ENCODE measurements at regions not wholly inside any gene's neighbourhood (a gene's known extent, or its start where the extent isn't known, plus 50 kb on each side); places are given as distances from the start of the nearest gene placed in this dataset.

DNA sequence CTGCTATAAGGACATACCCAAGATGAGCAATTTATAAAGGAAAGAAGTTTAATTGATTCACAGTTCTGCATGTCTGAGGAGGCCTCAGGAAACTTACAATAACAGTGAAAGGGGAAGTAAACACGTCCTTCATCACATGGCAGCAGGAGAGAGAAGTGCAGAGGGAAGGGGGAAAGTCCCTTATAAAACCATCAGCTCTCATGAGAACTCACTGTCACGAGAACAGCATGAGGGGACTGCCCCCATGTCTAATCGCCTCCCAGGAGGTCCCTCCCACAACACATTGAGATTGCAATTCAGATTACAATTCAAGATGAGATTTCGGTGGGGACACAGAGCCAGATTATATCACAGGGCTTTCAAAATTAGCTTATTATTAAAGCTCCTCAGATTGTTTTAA lies 209.5 kb upstream of the PPP3CA start:
- TF ChIP-seq, protein P1, sequence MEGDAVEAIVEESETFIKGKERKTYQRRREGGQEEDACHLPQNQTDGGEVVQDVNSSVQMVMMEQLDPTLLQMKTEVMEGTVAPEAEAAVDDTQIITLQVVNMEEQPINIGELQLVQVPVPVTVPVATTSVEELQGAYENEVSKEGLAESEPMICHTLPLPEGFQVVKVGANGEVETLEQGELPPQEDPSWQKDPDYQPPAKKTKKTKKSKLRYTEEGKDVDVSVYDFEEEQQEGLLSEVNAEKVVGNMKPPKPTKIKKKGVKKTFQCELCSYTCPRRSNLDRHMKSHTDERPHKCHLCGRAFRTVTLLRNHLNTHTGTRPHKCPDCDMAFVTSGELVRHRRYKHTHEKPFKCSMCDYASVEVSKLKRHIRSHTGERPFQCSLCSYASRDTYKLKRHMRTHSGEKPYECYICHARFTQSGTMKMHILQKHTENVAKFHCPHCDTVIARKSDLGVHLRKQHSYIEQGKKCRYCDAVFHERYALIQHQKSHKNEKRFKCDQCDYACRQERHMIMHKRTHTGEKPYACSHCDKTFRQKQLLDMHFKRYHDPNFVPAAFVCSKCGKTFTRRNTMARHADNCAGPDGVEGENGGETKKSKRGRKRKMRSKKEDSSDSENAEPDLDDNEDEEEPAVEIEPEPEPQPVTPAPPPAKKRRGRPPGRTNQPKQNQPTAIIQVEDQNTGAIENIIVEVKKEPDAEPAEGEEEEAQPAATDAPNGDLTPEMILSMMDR (IDR thresholded peaks at IDR 0.05) = no peak
- H3K4me1 ChIP-seq = no peaks in the 10 kb centered on the region

DNA sequence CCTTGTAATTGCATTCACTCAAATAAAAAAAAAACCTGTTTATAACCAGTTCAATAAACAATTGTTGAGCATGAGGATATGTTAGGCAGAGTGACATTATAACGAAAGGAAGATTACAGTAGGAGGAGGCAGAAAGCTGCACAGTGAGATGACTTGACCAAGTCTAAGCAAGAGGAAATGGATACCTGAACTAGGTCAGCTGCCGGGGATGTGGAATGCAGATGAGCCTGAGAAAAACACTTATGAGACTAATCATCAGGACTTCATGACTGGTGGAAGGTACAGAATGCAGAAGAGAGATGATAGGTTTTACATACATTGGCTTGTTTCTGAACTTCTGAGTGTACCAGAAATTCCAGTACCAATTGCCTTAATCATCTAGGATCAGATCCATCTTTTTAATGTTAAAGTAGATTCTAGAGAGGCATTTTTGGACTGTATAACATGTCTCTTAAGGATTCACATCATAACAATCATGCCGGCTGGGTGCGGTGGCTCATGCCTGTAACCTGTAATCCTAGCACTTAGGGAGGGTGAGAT lies 208.1 kb upstream of the PPP3CA start:
- TF ChIP-seq, protein P1 (IDR thresholded peaks at IDR 0.05) = no peak
- no peak for DNase-seq (ENCODE audit: low spot score in 2 of 2)
- H3K27ac ChIP-seq = no peak overlapping the region
- intact Hi-C loops (cut with DNase I) = no loop called here
- H3K9me3 ChIP-seq = peaks cover 0 to 6% of the 10 kb centered on the region in 2 donors
- H3K4me3 ChIP-seq = no peak overlapping the region
- no peaks in the 10 kb centered on the region for H3K36me3 ChIP-seq
- H3K4me1 ChIP-seq = no peaks in the 10 kb centered on the region
- no peaks in the 10 kb centered on the region for H3K27me3 ChIP-seq

More for the DNA sequence above, 209.5 kb upstream of the PPP3CA start:
- no peak overlapping the region for H3K4me3 ChIP-seq
- peaks cover 0 to 6% of the 10 kb centered on the region in 2 donors for H3K9me3 ChIP-seq
- DNase-seq (ENCODE audit: low spot score in 2 of 2) = no peak
- H3K27ac ChIP-seq = no peak overlapping the region
- H3K36me3 ChIP-seq = no peaks in the 10 kb centered on the region
- H3K27me3 ChIP-seq = no peaks in the 10 kb centered on the region
- intact Hi-C loops (cut with DNase I) = no loop called here

DNA sequence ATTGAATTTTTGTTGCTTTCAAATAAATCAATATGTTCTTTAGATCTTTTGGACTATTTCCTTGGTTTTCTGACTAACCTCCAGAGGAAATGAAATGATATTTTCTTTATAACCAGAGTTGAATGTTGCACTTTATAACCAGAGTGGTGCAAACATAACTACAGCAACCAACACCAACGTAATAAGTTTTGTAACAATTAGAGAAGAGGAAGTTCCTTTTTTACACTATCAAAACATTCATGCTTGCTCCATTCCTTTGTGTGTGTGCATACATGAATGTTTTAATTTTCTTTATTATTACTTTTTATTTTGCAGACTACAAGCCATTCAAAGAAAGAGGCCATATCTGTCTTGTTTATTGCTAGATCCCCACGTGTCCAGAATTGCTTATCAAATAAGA lies 193.0 kb upstream of the PPP3CA start:
- TF ChIP-seq, protein P1 (IDR thresholded peaks at IDR 0.05) = no peak

DNA sequence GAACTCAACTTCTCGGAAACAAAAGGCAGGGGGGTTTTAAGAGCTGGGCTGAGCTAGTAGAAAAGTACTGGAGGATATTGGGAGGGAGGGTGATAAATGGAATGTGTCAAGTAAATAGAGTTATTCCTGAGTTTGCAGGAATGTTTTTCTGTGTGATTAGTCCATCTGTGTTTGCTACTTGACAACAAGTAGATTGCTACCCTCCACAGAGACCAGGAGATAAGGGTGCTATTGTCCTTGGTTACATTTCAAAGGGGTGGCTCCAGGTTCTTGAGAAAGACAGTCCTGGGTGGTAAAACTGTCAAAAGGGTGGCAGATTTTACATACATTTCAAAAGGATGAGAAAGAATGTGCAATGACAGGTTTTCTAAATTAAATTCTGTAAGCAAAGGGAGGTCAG lies 181.2 kb upstream of the PPP3CA start:
- H3K27me3 ChIP-seq = no peaks in the 10 kb centered on the region
- DNase-seq (ENCODE audit: low spot score in 2 of 2) = no peak
- H3K9me3 ChIP-seq = no peaks in the 10 kb centered on the region
- no peak overlapping the region for H3K4me3 ChIP-seq
- no peak overlapping the region for H3K27ac ChIP-seq
- intact Hi-C loops (cut with DNase I) = no loop called here
- H3K4me1 ChIP-seq = no peaks in the 10 kb centered on the region
- TF ChIP-seq, protein P1 (IDR thresholded peaks at IDR 0.05) = no peak
- no peaks in the 10 kb centered on the region for H3K36me3 ChIP-seq

More for the DNA sequence above, 193.0 kb upstream of the PPP3CA start:
- no peak overlapping the region for H3K4me3 ChIP-seq
- no peaks in the 10 kb centered on the region for H3K27me3 ChIP-seq
- intact Hi-C loops (cut with DNase I) = no loop called here
- H3K27ac ChIP-seq = no peak overlapping the region
- H3K36me3 ChIP-seq = no peaks in the 10 kb centered on the region
- DNase-seq (ENCODE audit: low spot score in 2 of 2) = no peak
- no peaks in the 10 kb centered on the region for H3K9me3 ChIP-seq
- no peaks in the 10 kb centered on the region for H3K4me1 ChIP-seq

DNA sequence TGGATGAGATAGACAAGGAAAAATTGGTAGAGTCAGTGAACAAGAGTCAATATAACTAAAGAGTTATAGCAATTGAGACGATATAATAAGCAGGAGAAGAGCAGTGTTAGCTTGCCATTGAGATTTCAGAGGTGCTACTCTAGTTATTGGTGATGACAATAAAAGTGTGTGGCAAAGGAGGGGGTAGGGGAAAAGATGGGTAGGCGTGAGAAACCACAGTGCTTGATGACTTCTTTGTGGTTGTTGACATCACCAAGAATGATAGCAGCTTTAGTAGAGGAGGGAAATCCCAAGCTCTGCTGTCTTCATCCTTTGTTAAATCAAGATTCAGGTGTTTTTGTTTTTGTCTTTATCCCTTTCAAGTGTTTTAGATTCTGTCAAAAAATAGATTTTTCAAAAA lies 179.9 kb upstream of the PPP3CA start:
- DNase-seq (ENCODE audit: low spot score in 2 of 2) = no peak
- H3K4me1 ChIP-seq = no peaks in the 10 kb centered on the region
- H3K27me3 ChIP-seq = no peaks in the 10 kb centered on the region
- no peak overlapping the region for H3K27ac ChIP-seq
- H3K4me3 ChIP-seq = no peak overlapping the region
- intact Hi-C loops (cut with DNase I) = no loop called here
- TF ChIP-seq, protein P1 (IDR thresholded peaks at IDR 0.05) = no peak
- no peaks in the 10 kb centered on the region for H3K9me3 ChIP-seq
- H3K36me3 ChIP-seq = no peaks in the 10 kb centered on the region

DNA sequence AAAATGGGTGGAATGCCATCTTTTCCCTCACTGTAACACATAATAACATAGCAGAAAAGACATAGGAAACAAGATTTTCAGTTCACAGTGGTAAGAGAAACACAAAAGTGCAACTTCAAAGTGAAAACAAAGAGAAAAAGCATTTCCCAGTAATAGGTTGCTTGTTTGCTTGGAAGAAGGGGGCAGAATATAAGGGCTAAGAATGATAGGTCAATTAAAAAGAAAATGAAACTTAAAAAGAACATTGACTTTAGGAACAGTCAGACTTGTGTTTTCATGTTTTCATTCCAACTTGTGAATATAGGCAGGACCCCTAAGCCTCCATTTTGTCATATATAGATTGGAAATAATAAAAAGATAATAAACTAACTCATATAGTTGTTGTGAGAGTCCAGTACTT lies 168.2 kb upstream of the PPP3CA start:
- Histone ChIP-seq H3K36me3 (no peaks in the 10 kb centered on the region), H3K9me3 (no peaks in the 10 kb centered on the region), H3K4me1 (no peaks in the 10 kb centered on the region), H3K27ac (no peak overlapping the region), H3K27me3 (no peaks in the 10 kb centered on the region), H3K4me3 (no peak overlapping the region)
- TF ChIP-seq, protein P1 (IDR thresholded peaks at IDR 0.05) = no peak
- intact Hi-C loops (cut with DNase I) = no loop called here
- no peak for DNase-seq (ENCODE audit: low spot score in 2 of 2)

All from ascending aorta (tissue), 2 donors.